ENCODE measurements at regions not wholly inside any gene's neighbourhood (a gene's known extent, or its start where the extent isn't known, plus 50 kb on each side); places are given as distances from the start of the nearest gene placed in this dataset.

- H3K27ac ChIP-seq, result no peak overlapping the region
- no peak for DNase-seq
- no peak overlapping the region for H3K4me3 ChIP-seq
- H3K36me3 ChIP-seq (ENCODE audit: insufficient read depth in 1 of 2, low read depth in 1 of 2), result no peaks in the 10 kb centered on the region
- H3K4me1 ChIP-seq, result peaks cover 29% of the 10 kb centered on the region
- ATAC-seq, result no peak
- no peaks in the 10 kb centered on the region for H3K27me3 ChIP-seq (ENCODE audit: insufficient read depth in 3 of 3, low read length in 2 of 3)
- intact Hi-C loops (cut with DNase I), result no loop called here
- H3K9me3 ChIP-seq, result no peaks in the 10 kb centered on the region
- no peak for TF ChIP-seq CTCF (IDR thresholded peaks at IDR 0.05)
- 72 to 80% (median 78%) methylated on average over 2 of the region's 2 CpGs for WGBS, 3 donors
Observed at GRCh38 chr1:93749894-93750301, 68.3 kb upstream of the BCAR3 start.

- Histone ChIP-seq H3K4me3 (no peak overlapping the region), H3K9me3 (no peaks in the 10 kb centered on the region), H3K27ac (no peak overlapping the region), H3K36me3 (ENCODE audit: insufficient read depth in 1 of 2, low read depth in 1 of 2) (no peaks in the 10 kb centered on the region), H3K4me1 (peaks cover 29% of the 10 kb centered on the region), H3K27me3 (ENCODE audit: insufficient read depth in 3 of 3, low read length in 2 of 3) (no peaks in the 10 kb centered on the region)
- intact Hi-C loops (cut with DNase I), result no loop called here
- TF ChIP-seq CTCF (IDR thresholded peaks at IDR 0.05), result no peak
- no peak for ATAC-seq
- WGBS, 3 donors, result 86 to 98% (median 89%) methylated on average over 6 of the region's 6 CpGs
- no peak for DNase-seq
Observed at GRCh38 chr1:93749487-93749886, 67.8 kb upstream of the BCAR3 start.

DNA sequence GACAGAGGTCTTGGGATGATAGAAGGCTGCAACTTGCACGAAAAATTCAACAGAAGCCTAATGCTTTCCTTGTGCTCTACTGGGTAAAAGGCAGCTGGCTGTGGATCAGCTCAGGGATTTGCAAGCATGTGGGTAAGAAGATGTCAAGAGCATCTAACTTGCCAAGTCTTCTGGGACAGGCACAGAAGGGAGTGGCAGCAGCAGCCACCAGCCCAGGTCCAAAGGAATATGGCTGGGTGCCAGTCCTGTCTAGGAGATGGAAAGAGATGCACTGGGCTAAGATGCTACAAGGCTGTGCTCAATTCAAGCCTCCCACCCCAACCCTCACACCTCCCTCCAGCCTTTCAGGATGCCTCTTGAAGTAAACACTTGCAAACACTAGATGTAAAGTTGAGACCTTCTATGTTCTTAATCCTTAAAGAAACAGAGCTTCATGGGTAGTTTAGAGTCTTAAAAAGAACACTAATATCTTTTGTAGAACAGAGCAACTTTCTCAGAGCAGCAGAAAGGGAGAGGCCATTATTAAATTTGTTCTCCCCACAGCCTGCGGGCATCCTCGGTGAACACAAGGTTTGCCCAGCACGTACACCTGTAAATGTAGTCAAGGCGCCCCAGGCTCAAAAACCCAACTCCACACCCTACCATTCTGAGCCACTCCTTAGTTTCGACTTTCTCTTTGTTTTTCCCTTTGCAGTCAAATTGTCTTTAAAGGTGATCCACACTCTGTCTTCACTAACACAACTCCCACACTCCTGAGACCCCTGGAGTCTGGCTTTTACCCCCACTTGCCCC is 64.6 kb upstream of the BCAR3 start:
- Histone ChIP-seq H3K27me3 (ENCODE audit: insufficient read depth in 3 of 3, low read length in 2 of 3) (no peaks in the 10 kb centered on the region), H3K4me3 (no peak overlapping the region), H3K36me3 (ENCODE audit: insufficient read depth in 1 of 2, low read depth in 1 of 2) (no peaks in the 10 kb centered on the region), H3K9me3 (no peaks in the 10 kb centered on the region), H3K4me1 (peaks cover 11% of the 10 kb centered on the region), H3K27ac (no peak overlapping the region)
- DNase-seq (no peak), ATAC-seq (peak in 1 of 4 donors; percentile 38)
- intact Hi-C loops (cut with DNase I), result no loop called here
- WGBS, 3 donors, result 82 to 89% (median 83%) methylated on average over 6 of the region's 6 CpGs
- no peak for TF ChIP-seq CTCF (IDR thresholded peaks at IDR 0.05)

DNA sequence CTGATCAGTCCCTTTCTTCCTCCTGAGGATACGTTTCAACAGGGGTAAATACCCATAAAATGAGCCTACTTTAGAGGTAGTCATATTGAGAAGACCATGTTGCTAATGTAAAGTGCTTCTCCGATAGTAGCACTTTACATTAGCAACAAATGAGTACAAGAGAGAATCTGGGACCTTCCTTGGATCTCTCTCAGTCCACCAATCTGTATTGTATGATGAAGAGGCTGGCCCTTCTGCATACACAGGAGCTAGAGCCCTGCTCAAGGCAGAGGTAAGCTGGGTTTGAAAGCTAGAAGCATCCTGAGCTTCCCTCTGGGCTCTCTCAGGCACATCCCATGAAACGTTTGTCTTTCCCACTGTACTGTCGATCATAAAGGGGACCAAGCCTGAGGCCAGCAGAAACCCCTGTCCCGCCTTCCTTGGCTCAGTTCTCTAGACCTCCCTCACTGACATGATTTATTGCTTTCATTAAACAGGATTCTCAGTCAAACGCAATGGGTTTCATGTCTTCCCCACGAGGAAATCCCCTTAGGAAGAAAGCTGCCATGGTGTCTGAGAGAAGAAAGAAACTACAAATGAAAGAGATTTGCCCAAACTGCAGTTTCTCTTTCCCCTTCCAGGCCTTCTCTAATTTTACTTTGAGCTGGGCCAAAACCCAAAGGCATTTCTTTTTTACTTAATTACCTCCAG is 62.8 kb upstream of the BCAR3 start:
- ATAC-seq (no peak), DNase-seq (no peak)
- intact Hi-C loops (cut with DNase I), result no loop called here
- H3K4me1 ChIP-seq, result peaks cover 7% of the 10 kb centered on the region
- H3K9me3 ChIP-seq, result no peaks in the 10 kb centered on the region
- 70 to 71% (median 71%) methylated on average over 7 of the region's 7 CpGs for WGBS, 3 donors
- no peak for TF ChIP-seq CTCF (IDR thresholded peaks at IDR 0.05)
- no peaks in the 10 kb centered on the region for H3K36me3 ChIP-seq (ENCODE audit: insufficient read depth in 1 of 2, low read depth in 1 of 2)
- H3K4me3 ChIP-seq, result no peak overlapping the region
- H3K27me3 ChIP-seq (ENCODE audit: insufficient read depth in 3 of 3, low read length in 2 of 3), result no peaks in the 10 kb centered on the region
- H3K27ac ChIP-seq, result no peak overlapping the region
